ENCODE measurements at regions not wholly inside any gene's neighbourhood (a gene's known extent, or its start where the extent isn't known, plus 50 kb on each side); places are given as distances from the start of the nearest gene placed in this dataset.
"Not testable (repeated sequence)": the region's sequence is repeated elsewhere in the genome, so short reads cannot be mapped to it uniquely, and the experiment has no call there.

- Mint-ChIP-seq H3K9me3 (no peaks in the 10 kb centered on the region), H3K36me3 (ENCODE audit: low read depth) (no peaks in the 10 kb centered on the region), H3K4me1 (ENCODE audit: low read depth) (no peaks in the 10 kb centered on the region), H3K4me3 (no peak overlapping the region), H3K27me3 (ENCODE audit: low read depth) (no peaks in the 10 kb centered on the region), H3K27ac (no peak overlapping the region)
These were observed 152.2 kb downstream of the LIPI start for GRCh38 chr21:14058566-14058965.

DNA sequence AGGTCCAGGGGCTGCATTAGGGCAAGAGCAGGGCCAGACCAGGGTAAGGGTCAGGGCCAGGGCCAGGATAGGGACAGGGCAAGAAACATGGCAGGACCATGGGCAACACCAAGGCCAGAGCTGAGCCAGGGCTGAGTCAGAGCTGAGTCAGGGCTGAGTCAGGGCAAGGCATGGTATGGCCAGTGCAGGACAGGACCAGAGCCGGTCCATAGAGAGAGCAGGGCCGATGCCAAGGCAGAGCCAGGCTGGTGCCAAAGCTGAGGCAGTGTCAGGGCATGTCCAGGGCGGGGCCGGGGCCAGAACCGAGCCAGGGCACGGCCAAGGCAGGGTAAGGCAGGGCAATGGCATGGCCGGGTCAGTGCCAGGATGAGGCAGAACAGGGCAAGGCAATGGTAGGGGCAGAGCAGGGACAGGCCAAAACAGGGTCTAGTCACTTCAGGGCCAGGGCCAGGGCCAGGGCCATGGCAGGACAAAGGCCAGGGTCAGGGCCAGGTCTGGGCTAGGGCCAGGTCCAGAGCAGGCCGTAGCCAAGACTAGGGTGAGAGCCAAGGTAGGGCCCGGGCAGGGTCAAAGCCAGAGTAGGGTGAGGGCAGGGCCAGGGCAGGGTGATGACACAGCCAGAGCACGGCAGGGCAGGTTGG is 152.8 kb downstream of the LIPI start:
- not testable (repeated sequence) for H3K36me3 Mint-ChIP-seq (ENCODE audit: low read depth); H3K4me1 Mint-ChIP-seq (ENCODE audit: low read depth); H3K27me3 Mint-ChIP-seq (ENCODE audit: low read depth); H3K9me3 Mint-ChIP-seq; H3K27ac Mint-ChIP-seq; H3K4me3 Mint-ChIP-seq

- no peak overlapping the region for H3K4me3 Mint-ChIP-seq
- H3K27me3 Mint-ChIP-seq (ENCODE audit: low read depth) = no peaks in the 10 kb centered on the region
- no peak overlapping the region for H3K27ac Mint-ChIP-seq
- H3K9me3 Mint-ChIP-seq = no peaks in the 10 kb centered on the region
- H3K4me1 Mint-ChIP-seq (ENCODE audit: low read depth) = no peaks in the 10 kb centered on the region
- H3K36me3 Mint-ChIP-seq (ENCODE audit: low read depth) = no peaks in the 10 kb centered on the region
These were observed 153.4 kb downstream of the LIPI start for GRCh38 chr21:14057313-14057712.

DNA sequence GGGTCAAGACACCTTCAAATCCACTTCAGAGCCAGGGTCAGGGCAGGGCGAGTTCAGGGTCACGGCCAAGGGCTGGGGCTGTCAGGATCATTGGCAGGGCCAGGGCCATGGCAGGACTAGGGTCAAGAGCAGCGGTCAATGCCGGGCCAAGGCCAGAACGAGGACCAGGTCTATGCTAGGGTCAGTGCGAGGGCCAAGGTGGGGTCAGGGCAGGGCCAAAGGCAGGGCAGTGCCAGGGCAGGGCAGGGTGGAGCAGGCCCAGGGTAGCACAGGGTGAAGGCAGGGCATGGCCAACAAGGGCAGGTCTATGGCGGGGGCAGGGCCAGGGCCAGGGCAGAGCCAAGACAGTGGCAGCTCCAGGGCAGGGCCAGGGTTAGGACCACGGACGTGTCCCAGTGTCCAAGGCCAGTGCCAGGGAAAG is 154.0 kb downstream of the LIPI start:
- no peaks in the 10 kb centered on the region for H3K36me3 Mint-ChIP-seq (ENCODE audit: low read depth)
- H3K9me3 Mint-ChIP-seq = no peaks in the 10 kb centered on the region
- H3K4me1 Mint-ChIP-seq (ENCODE audit: low read depth) = no peaks in the 10 kb centered on the region
- H3K27me3 Mint-ChIP-seq (ENCODE audit: low read depth) = no peaks in the 10 kb centered on the region
- no peak overlapping the region for H3K4me3 Mint-ChIP-seq
- H3K27ac Mint-ChIP-seq = no peak overlapping the region

- H3K4me3 Mint-ChIP-seq; H3K4me1 Mint-ChIP-seq (ENCODE audit: low read depth); H3K9me3 Mint-ChIP-seq; H3K36me3 Mint-ChIP-seq (ENCODE audit: low read depth); H3K27me3 Mint-ChIP-seq (ENCODE audit: low read depth); H3K27ac Mint-ChIP-seq: not testable (repeated sequence)
These were observed 154.8 kb downstream of the LIPI start for GRCh38 chr21:14055746-14056515.

GRCh38 chr21:14054682-14055081 is 156.1 kb downstream of the LIPI start:
- Mint-ChIP-seq H3K27ac (no peak overlapping the region), H3K4me3 (no peak overlapping the region), H3K4me1 (ENCODE audit: low read depth) (peaks cover 6% of the 10 kb centered on the region), H3K36me3 (ENCODE audit: low read depth) (peaks cover 2% of the 10 kb centered on the region), H3K27me3 (ENCODE audit: low read depth) (no peaks in the 10 kb centered on the region), H3K9me3 (no peaks in the 10 kb centered on the region)

GRCh38 chr21:14050121-14050520 is 160.6 kb downstream of the LIPI start:
- no peak overlapping the region for H3K27ac Mint-ChIP-seq
- peaks cover 12% of the 10 kb centered on the region for H3K4me1 Mint-ChIP-seq (ENCODE audit: low read depth)
- no peaks in the 10 kb centered on the region for H3K9me3 Mint-ChIP-seq
- no peak overlapping the region for H3K4me3 Mint-ChIP-seq
- peaks cover 3% of the 10 kb centered on the region for H3K36me3 Mint-ChIP-seq (ENCODE audit: low read depth)
- no peaks in the 10 kb centered on the region for H3K27me3 Mint-ChIP-seq (ENCODE audit: low read depth)

GRCh38 chr21:14046401-14046800 is 164.4 kb downstream of the LIPI start:
- Mint-ChIP-seq H3K4me3 (no peak overlapping the region), H3K27me3 (ENCODE audit: low read depth) (no peaks in the 10 kb centered on the region), H3K9me3 (no peaks in the 10 kb centered on the region), H3K36me3 (ENCODE audit: low read depth) (peaks cover 3% of the 10 kb centered on the region), H3K27ac (no peak overlapping the region), H3K4me1 (ENCODE audit: low read depth) (peaks cover 12% of the 10 kb centered on the region)

GRCh38 chr21:14040386-14040785 is 170.4 kb downstream of the LIPI start:
- H3K27me3 Mint-ChIP-seq (ENCODE audit: low read depth) = no peaks in the 10 kb centered on the region
- H3K9me3 Mint-ChIP-seq = no peaks in the 10 kb centered on the region
- no peak overlapping the region for H3K4me3 Mint-ChIP-seq
- H3K36me3 Mint-ChIP-seq (ENCODE audit: low read depth) = no peaks in the 10 kb centered on the region
- H3K27ac Mint-ChIP-seq = no peak overlapping the region
- peaks cover 8% of the 10 kb centered on the region for H3K4me1 Mint-ChIP-seq (ENCODE audit: low read depth)

DNA sequence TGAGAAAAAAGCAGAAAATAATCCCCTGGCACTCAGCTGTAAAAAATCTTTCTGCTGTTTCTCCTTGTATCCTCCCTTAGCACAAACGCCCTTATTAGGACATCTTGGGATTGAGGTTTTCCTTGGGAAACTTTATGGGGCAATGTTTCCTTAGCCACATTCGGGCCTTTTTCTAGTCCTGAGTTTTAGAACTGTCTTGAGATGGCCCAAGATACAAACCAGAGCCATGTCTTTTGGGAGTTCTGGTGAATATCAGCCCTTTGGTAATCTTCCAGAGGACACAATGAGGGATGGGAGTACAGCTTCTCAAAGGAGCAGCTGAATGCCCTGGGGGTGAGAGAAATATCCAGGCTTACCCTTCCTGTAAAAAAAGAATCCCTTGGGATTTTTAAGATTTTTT is 182.1 kb downstream of the LIPI start:
- H3K27me3 Mint-ChIP-seq (ENCODE audit: low read depth); H3K27ac Mint-ChIP-seq; H3K9me3 Mint-ChIP-seq; H3K36me3 Mint-ChIP-seq (ENCODE audit: low read depth): not testable (repeated sequence)
- Mint-ChIP-seq H3K4me3 (peak overlapping the region; percentile 60), H3K4me1 (ENCODE audit: low read depth) (peaks cover 25% of the 10 kb centered on the region)

DNA sequence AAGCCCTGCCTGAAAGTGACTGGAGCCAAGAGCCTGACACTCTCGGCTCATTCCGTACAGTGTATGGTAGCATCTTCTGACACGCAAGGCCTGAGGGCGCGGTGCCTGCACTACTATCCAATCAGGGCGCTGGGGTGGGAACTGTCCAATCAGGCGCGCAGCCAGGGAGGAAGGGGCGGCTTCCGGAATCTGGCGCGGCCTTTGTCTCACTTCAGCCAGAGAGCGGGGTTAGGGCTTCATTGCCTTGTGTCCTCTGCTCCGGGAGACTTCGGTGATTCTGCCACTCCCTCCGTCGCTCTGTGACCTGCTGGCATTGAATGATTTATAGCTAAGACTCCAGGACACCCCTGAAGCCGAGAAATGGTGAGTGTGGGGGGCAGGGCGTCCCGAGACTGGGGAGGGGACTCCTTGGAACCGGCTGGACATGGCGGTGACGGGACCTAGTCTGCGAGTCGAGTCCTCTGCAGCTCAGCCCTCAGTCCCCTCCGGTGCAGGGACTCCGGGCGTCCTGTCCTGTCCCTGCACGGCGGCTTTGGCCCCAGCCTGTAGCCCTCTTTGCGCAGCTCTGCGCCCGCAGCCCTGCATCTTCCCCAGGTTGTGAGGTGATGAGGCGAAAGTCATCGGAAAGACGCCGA is 183.4 kb downstream of the LIPI start:
- H3K36me3 Mint-ChIP-seq (ENCODE audit: low read depth); H3K27me3 Mint-ChIP-seq (ENCODE audit: low read depth); H3K9me3 Mint-ChIP-seq: not testable (repeated sequence)
- H3K4me1 Mint-ChIP-seq (ENCODE audit: low read depth) = peaks cover 25% of the 10 kb centered on the region
- H3K27ac Mint-ChIP-seq = peak overlapping the region; percentile 91
- H3K4me3 Mint-ChIP-seq = peak overlapping the region; percentile 93

DNA sequence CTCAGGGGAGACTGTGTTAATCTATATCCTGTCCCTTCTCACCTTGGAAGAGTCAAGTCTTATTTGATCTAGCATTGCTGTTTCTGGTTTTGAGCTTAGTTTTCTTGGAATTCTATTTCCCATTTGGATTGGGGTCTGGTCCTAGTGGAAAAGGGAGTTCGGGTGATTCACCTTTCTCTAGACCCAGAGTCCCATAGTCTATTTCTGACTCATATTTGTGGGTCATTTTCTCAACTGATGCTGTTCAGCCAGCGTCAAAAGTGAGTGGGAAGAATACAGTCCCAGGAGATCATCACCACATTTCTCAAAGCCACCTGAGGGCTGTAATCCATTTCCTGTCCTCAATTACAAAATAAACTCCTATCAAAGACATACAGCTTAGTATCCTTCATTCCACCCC is 190.6 kb downstream of the LIPI start:
- H3K4me3 Mint-ChIP-seq; H3K4me1 Mint-ChIP-seq (ENCODE audit: low read depth); H3K27me3 Mint-ChIP-seq (ENCODE audit: low read depth); H3K27ac Mint-ChIP-seq; H3K36me3 Mint-ChIP-seq (ENCODE audit: low read depth); H3K9me3 Mint-ChIP-seq: not testable (repeated sequence)

- not testable (repeated sequence) for H3K36me3 Mint-ChIP-seq (ENCODE audit: low read depth); H3K9me3 Mint-ChIP-seq; H3K4me3 Mint-ChIP-seq; H3K27me3 Mint-ChIP-seq (ENCODE audit: low read depth); H3K4me1 Mint-ChIP-seq (ENCODE audit: low read depth); H3K27ac Mint-ChIP-seq
These were observed 194.9 kb downstream of the LIPI start for GRCh38 chr21:14015841-14016240.

DNA sequence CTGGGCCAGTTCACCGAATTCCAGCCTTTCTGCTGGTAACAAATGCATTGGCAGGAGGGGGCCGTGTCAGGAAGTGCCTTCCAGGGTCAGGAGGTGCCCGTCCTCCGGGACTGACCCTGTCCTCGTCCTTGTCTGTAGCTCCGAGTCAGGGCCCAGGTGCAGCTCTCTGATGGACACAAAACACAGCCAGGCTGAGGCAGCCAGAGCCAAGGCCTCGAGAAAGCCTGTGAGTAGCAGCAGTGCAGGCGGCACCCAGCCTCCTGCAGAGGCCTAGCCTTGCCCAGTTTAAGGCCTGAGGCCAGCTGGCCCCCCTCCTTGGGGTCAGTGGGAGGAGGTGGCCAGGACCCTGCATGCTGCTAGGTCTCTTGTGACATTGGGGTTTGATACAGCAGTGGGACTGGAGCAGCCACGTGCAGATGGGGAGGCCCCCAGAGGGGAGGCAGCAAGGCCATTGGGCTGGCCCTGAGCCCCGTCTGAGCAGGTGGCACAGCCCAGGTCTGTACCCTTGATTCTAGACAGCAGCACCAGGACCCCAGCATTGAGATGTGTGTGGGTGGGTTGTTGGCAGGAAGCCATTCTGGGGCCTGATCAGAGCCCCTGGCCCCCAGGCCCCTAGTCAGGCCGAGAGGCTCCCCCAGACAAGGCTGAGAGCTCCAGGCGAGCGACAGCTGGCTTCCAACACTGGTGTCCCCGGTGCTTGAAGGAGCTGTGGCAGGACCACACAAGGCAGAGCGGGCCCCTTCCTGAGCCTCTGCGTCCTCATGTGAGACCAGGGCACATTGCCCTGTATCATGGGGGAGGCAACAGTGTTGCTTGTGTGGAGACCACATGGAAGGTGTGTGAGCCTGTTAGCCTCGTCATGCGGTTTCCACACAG is 196.9 kb downstream of the LIPI start:
- H3K36me3 Mint-ChIP-seq (ENCODE audit: low read depth); H3K27ac Mint-ChIP-seq; H3K27me3 Mint-ChIP-seq (ENCODE audit: low read depth); H3K4me1 Mint-ChIP-seq (ENCODE audit: low read depth); H3K4me3 Mint-ChIP-seq; H3K9me3 Mint-ChIP-seq: not testable (repeated sequence)
